ENCODE measurements at regions not wholly inside any gene's neighbourhood (a gene's known extent, or its start where the extent isn't known, plus 50 kb on each side); places are given as distances from the start of the nearest gene placed in this dataset.

- WGBS (ENCODE audit: low lambda C conversion rate, missing lambda C conversion rate) = 89% methylated on average over 6 of the region's 6 CpGs
- Histone ChIP-seq H3K27ac (no peak overlapping the region), H4K20me1 (ENCODE audit: insufficient read depth, poor library complexity, severe bottlenecking) (no peaks in the 10 kb centered on the region), H3K4me3 (no peak overlapping the region), H3K4me1 (ENCODE audit: insufficient read depth) (no peaks in the 10 kb centered on the region), H2AFZ (no peak overlapping the region), H3K79me2 (no peaks in the 10 kb centered on the region), H3K9me3 (ENCODE audit: low read depth) (no peaks in the 10 kb centered on the region), H3K36me3 (replicated peaks; ENCODE audit: insufficient read depth, low read depth) (no peaks in the 10 kb centered on the region), H3K27me3 (no peaks in the 10 kb centered on the region), H3K4me2 (no peak overlapping the region), H3K9me2 (replicated peaks; ENCODE audit: insufficient read depth) (no peaks in the 10 kb centered on the region)
- DNase-seq (ENCODE audit: low spot score) = no peak
- no peak for TF ChIP-seq EZH2 (IDR thresholded peaks at IDR 0.05; ENCODE audit: borderline replicate concordance)
- no peak for TF ChIP-seq CTCF (IDR thresholded peaks at IDR 0.05; ENCODE audit: poor library complexity)
- TF ChIP-seq EZH2phosphoT487 (IDR thresholded peaks at IDR 0.05; ENCODE audit: low read depth, severe bottlenecking, unreplicated experiment) = no peak
Observed at GRCh38 chr16:64882078-64882784, 239.6 kb downstream of the CDH11 start.

- no peaks in the 10 kb centered on the region for H3K36me3 ChIP-seq (replicated peaks; ENCODE audit: insufficient read depth, low read depth)
- no peaks in the 10 kb centered on the region for H3K27me3 ChIP-seq
- H2AFZ ChIP-seq = no peak overlapping the region
- no peak overlapping the region for H3K4me3 ChIP-seq
- no peaks in the 10 kb centered on the region for H3K9me2 ChIP-seq (replicated peaks; ENCODE audit: insufficient read depth)
- no peak for DNase-seq (ENCODE audit: low spot score)
- no peaks in the 10 kb centered on the region for H3K4me1 ChIP-seq (ENCODE audit: insufficient read depth)
- TF ChIP-seq EZH2phosphoT487 (IDR thresholded peaks at IDR 0.05; ENCODE audit: low read depth, severe bottlenecking, unreplicated experiment) (no peak), EZH2 (IDR thresholded peaks at IDR 0.05; ENCODE audit: borderline replicate concordance) (no peak), CTCF (IDR thresholded peaks at IDR 0.05; ENCODE audit: poor library complexity) (no peak)
- no peaks in the 10 kb centered on the region for H3K9me3 ChIP-seq (ENCODE audit: low read depth)
- H3K79me2 ChIP-seq = no peaks in the 10 kb centered on the region
- no peak overlapping the region for H3K27ac ChIP-seq
- H3K4me2 ChIP-seq = no peak overlapping the region
- no peaks in the 10 kb centered on the region for H4K20me1 ChIP-seq (ENCODE audit: insufficient read depth, poor library complexity, severe bottlenecking)
- WGBS (ENCODE audit: low lambda C conversion rate, missing lambda C conversion rate) = 61% methylated on average over 2 of the region's 2 CpGs
Observed at GRCh38 chr16:64880994-64881393, 240.9 kb downstream of the CDH11 start.

GRCh38 chr16:64880006-64880405 lies 241.9 kb downstream of the CDH11 start:
- H3K9me3 ChIP-seq (ENCODE audit: low read depth) = no peaks in the 10 kb centered on the region
- H3K9me2 ChIP-seq (replicated peaks; ENCODE audit: insufficient read depth) = no peaks in the 10 kb centered on the region
- no peaks in the 10 kb centered on the region for H3K4me1 ChIP-seq (ENCODE audit: insufficient read depth)
- H3K4me2 ChIP-seq = no peak overlapping the region
- no peak for DNase-seq (ENCODE audit: low spot score)
- no peaks in the 10 kb centered on the region for H3K27me3 ChIP-seq
- no peaks in the 10 kb centered on the region for H3K36me3 ChIP-seq (replicated peaks; ENCODE audit: insufficient read depth, low read depth)
- no peak overlapping the region for H3K27ac ChIP-seq
- no peak overlapping the region for H2AFZ ChIP-seq
- H4K20me1 ChIP-seq (ENCODE audit: insufficient read depth, poor library complexity, severe bottlenecking) = no peaks in the 10 kb centered on the region
- WGBS (ENCODE audit: low lambda C conversion rate, missing lambda C conversion rate) = 89% methylated on average over 3 of the region's 3 CpGs
- no peak overlapping the region for H3K4me3 ChIP-seq
- no peaks in the 10 kb centered on the region for H3K79me2 ChIP-seq
- TF ChIP-seq CTCF (IDR thresholded peaks at IDR 0.05; ENCODE audit: poor library complexity) (no peak), EZH2phosphoT487 (IDR thresholded peaks at IDR 0.05; ENCODE audit: low read depth, severe bottlenecking, unreplicated experiment) (no peak), EZH2 (IDR thresholded peaks at IDR 0.05; ENCODE audit: borderline replicate concordance) (no peak)
